ENCODE measurements at regions not wholly inside any gene's neighbourhood (a gene's known extent, or its start where the extent isn't known, plus 50 kb on each side); places are given as distances from the start of the nearest gene placed in this dataset.
"Not testable (repeated sequence)": the region's sequence is repeated elsewhere in the genome, so short reads cannot be mapped to it uniquely, and the experiment has no call there.

DNA sequence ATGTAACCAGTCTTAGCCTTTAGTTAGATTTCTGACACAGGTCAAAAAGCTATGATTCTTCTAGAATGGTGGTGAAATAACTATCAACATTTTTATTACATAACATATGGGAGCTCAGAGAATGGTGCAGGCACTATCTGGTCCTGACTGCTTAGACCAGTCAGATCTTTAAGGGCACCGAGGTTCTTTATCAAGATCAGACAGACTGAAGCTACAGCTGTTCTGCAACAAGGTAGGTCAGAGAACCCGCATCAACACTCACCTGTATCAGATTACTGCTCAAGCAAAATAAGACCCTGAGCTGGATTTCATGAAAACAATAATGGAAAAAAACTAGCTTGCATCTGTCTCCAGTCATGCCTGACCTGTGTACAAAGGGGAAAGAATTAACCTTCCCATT is 160.4 kb downstream of the KCNJ2 start:
- Histone ChIP-seq H3K4me2 (no peak overlapping the region), H2AFZ (no peak overlapping the region), H3K27me3 (no peaks in the 10 kb centered on the region), H3K4me1 (ENCODE audit: insufficient read depth) (no peaks in the 10 kb centered on the region), H3K36me3 (replicated peaks; ENCODE audit: insufficient read depth, low read depth) (no peaks in the 10 kb centered on the region), H3K4me3 (no peak overlapping the region), H3K9me3 (ENCODE audit: low read depth) (no peaks in the 10 kb centered on the region), H3K79me2 (no peaks in the 10 kb centered on the region), H3K9me2 (replicated peaks; ENCODE audit: insufficient read depth) (no peaks in the 10 kb centered on the region), H4K20me1 (ENCODE audit: insufficient read depth, poor library complexity, severe bottlenecking) (no peaks in the 10 kb centered on the region), H3K27ac (no peak overlapping the region)
- 52% methylated on average over 2 of the region's 2 CpGs for WGBS (ENCODE audit: low lambda C conversion rate, missing lambda C conversion rate)
- TF ChIP-seq EZH2 (IDR thresholded peaks at IDR 0.05; ENCODE audit: borderline replicate concordance) = no peak
- TF ChIP-seq, protein P1, sequence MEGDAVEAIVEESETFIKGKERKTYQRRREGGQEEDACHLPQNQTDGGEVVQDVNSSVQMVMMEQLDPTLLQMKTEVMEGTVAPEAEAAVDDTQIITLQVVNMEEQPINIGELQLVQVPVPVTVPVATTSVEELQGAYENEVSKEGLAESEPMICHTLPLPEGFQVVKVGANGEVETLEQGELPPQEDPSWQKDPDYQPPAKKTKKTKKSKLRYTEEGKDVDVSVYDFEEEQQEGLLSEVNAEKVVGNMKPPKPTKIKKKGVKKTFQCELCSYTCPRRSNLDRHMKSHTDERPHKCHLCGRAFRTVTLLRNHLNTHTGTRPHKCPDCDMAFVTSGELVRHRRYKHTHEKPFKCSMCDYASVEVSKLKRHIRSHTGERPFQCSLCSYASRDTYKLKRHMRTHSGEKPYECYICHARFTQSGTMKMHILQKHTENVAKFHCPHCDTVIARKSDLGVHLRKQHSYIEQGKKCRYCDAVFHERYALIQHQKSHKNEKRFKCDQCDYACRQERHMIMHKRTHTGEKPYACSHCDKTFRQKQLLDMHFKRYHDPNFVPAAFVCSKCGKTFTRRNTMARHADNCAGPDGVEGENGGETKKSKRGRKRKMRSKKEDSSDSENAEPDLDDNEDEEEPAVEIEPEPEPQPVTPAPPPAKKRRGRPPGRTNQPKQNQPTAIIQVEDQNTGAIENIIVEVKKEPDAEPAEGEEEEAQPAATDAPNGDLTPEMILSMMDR (IDR thresholded peaks at IDR 0.05; ENCODE audit: poor library complexity) = no peak
- no peak for TF ChIP-seq EZH2phosphoT487 (IDR thresholded peaks at IDR 0.05; ENCODE audit: low read depth, severe bottlenecking, unreplicated experiment)
- no peak for DNase-seq (ENCODE audit: low spot score)

GRCh38 chr17:70331066-70331465 is 161.7 kb downstream of the KCNJ2 start:
- not testable (repeated sequence) for H2AFZ ChIP-seq; H3K4me1 ChIP-seq (ENCODE audit: insufficient read depth); H3K4me2 ChIP-seq; H3K9me2 ChIP-seq (replicated peaks; ENCODE audit: insufficient read depth); H3K79me2 ChIP-seq; H4K20me1 ChIP-seq (ENCODE audit: insufficient read depth, poor library complexity, severe bottlenecking); H3K36me3 ChIP-seq (replicated peaks; ENCODE audit: insufficient read depth, low read depth); H3K27me3 ChIP-seq; H3K9me3 ChIP-seq (ENCODE audit: low read depth); H3K27ac ChIP-seq; DNase-seq (ENCODE audit: low spot score); H3K4me3 ChIP-seq
- 90% methylated on average over 1 of the region's 1 CpG for WGBS (ENCODE audit: low lambda C conversion rate, missing lambda C conversion rate)

- H2AFZ ChIP-seq = no peak overlapping the region
- no peak overlapping the region for H3K4me3 ChIP-seq
- no peak for TF ChIP-seq EZH2phosphoT487 (IDR thresholded peaks at IDR 0.05; ENCODE audit: low read depth, severe bottlenecking, unreplicated experiment)
- TF ChIP-seq, protein P1 (IDR thresholded peaks at IDR 0.05; ENCODE audit: poor library complexity) = no peak
- no peak for TF ChIP-seq EZH2 (IDR thresholded peaks at IDR 0.05; ENCODE audit: borderline replicate concordance)
- H3K4me2 ChIP-seq = no peak overlapping the region
- H3K79me2 ChIP-seq = no peaks in the 10 kb centered on the region
- H4K20me1 ChIP-seq (ENCODE audit: insufficient read depth, poor library complexity, severe bottlenecking) = no peaks in the 10 kb centered on the region
- WGBS (ENCODE audit: low lambda C conversion rate, missing lambda C conversion rate) = 80% methylated on average over 6 of the region's 6 CpGs
- H3K36me3 ChIP-seq (replicated peaks; ENCODE audit: insufficient read depth, low read depth) = no peaks in the 10 kb centered on the region
- H3K27ac ChIP-seq = no peak overlapping the region
- no peak for DNase-seq (ENCODE audit: low spot score)
- no peaks in the 10 kb centered on the region for H3K27me3 ChIP-seq
- H3K9me3 ChIP-seq (ENCODE audit: low read depth) = no peaks in the 10 kb centered on the region
- no peaks in the 10 kb centered on the region for H3K4me1 ChIP-seq (ENCODE audit: insufficient read depth)
- H3K9me2 ChIP-seq (replicated peaks; ENCODE audit: insufficient read depth) = no peaks in the 10 kb centered on the region
Measured at GRCh38 chr17:70332356-70333210, 163.3 kb downstream of the KCNJ2 start.

DNA sequence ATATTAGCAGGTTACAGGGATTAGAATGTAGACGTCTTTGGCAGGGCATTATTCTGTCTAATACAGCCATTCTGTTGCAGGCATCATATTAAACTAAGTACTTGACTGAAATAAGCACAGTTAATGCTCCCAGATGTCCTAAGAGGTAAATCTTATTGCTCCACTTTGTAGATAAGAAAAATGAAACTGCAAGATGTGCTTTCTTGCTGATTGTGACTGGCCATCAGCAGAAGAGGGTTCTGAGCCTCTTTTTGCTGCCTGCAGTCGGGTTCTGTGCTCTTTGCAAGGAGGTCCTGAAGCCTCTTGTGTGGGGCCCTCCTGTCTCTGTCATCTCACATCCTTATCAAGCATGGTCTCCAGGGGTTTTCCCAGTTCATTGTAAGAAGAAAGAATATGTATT is 167.1 kb downstream of the KCNJ2 start:
- no peaks in the 10 kb centered on the region for H3K9me2 ChIP-seq (replicated peaks; ENCODE audit: insufficient read depth)
- TF ChIP-seq EZH2phosphoT487 (IDR thresholded peaks at IDR 0.05; ENCODE audit: low read depth, severe bottlenecking, unreplicated experiment) (no peak), EZH2 (IDR thresholded peaks at IDR 0.05; ENCODE audit: borderline replicate concordance) (no peak)
- TF ChIP-seq, protein P1 (IDR thresholded peaks at IDR 0.05; ENCODE audit: poor library complexity) = no peak
- H3K27ac ChIP-seq = no peak overlapping the region
- WGBS (ENCODE audit: low lambda C conversion rate, missing lambda C conversion rate) = 58% methylated on average over 2 of the region's 2 CpGs
- no peaks in the 10 kb centered on the region for H3K9me3 ChIP-seq (ENCODE audit: low read depth)
- H3K27me3 ChIP-seq = no peaks in the 10 kb centered on the region
- DNase-seq (ENCODE audit: low spot score) = no peak
- H3K79me2 ChIP-seq = no peaks in the 10 kb centered on the region
- H3K4me3 ChIP-seq = no peak overlapping the region
- no peaks in the 10 kb centered on the region for H3K4me1 ChIP-seq (ENCODE audit: insufficient read depth)
- H2AFZ ChIP-seq = no peak overlapping the region
- H3K36me3 ChIP-seq (replicated peaks; ENCODE audit: insufficient read depth, low read depth) = no peaks in the 10 kb centered on the region
- H4K20me1 ChIP-seq (ENCODE audit: insufficient read depth, poor library complexity, severe bottlenecking) = no peaks in the 10 kb centered on the region
- H3K4me2 ChIP-seq = no peak overlapping the region

Data from hepatocyte (in vitro differentiated cells).